Cardiac septum (tissue), 1 donor: ENCODE measurements at regions not wholly inside any gene's neighbourhood (a gene's known extent, or its start where the extent isn't known, plus 50 kb on each side); places are given as distances from the start of the nearest gene placed in this dataset.

Experiments used
- DNase-seq: peaks from one replicate; pipeline ENCODE4 v3.0.0-alpha.2; 2020; ENCODE audit warnings: low spot score
- intact Hi-C: fragments of 100-400 bp; cut with DNase I; formaldehyde crosslinking; loops from one replicate; pipeline ENCODE4 v1.14.0; 2022
- donor health status: DM: no; HTN: no; CAD: no.

- intact Hi-C loops, result no loop called here
- no peak for DNase-seq
Measured at GRCh38 chr21:25115021-25115420, 492.3 kb downstream of the MRPL39 start.

DNA sequence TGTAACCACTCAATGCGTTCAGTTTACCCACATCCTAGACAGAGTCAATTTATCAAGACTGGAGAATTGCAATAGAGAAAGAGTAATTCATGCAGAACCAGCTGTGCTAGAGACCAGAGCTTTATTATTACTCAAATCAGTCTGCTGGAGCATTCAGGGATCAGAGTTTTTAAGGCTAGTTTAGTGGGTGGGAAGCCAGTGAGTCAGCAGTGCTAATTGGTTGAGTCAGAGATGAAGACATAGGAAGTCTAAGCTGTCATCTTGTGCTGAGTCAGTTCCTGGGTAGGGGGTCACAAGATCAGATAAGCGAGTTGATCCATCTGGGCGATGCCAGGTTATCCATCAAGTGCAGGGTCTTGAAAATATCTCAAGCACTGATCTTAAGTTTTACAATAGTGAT, 499.6 kb downstream of the MRPL39 start:
- intact Hi-C loops, result no loop called here
- DNase-seq, result no peak

- DNase-seq, result no peak
- intact Hi-C loops, result no loop called here
Measured at GRCh38 chr21:25103500-25104207, 503.6 kb downstream of the MRPL39 start.

GRCh38 chr21:25097648-25098047, 509.6 kb downstream of the MRPL39 start:
- no peak for DNase-seq
- intact Hi-C loops, result no loop called here

GRCh38 chr21:25094695-25095094, 512.6 kb downstream of the MRPL39 start:
- intact Hi-C loops, result no loop called here
- no peak for DNase-seq

DNA sequence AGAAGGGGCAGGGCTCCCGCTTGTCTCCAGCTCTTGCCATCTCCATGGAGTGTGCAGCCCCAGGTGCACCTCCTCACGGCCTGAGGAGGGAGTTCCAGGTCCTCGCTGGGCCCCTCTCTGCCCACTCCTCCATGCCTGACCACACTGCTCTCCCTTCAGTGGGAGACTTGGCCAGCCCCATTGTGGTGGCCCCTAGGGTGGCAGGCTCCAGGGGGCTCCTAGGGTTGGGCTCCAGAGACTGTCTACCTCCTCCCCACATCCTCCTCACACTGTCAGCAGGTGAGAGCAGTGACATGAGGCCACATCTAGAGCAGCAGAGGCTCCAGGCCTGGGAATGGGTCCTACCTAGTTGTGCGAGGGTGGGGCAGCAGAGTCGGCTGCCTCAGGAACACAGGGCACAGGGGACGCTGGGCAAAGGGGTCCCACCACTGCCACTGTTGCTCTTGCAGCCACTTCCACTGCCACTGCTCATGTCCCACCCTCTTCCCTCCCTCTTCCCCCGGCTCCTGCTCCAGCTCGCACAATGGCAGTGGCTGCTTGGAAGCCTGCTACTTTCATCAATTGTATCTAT, 514.8 kb downstream of the MRPL39 start:
- intact Hi-C loops, result no loop called here
- DNase-seq, result no peak

- intact Hi-C loops, result no loop called here
Measured at GRCh38 chr21:25081096-25081495, 526.2 kb downstream of the MRPL39 start.

GRCh38 chr21:25080661-25081060, 526.6 kb downstream of the MRPL39 start:
- intact Hi-C loops, result no loop called here
- DNase-seq, result no peak

More at GRCh38 chr21:25081096-25081495, 526.2 kb downstream of the MRPL39 start:
- no peak for DNase-seq

DNA sequence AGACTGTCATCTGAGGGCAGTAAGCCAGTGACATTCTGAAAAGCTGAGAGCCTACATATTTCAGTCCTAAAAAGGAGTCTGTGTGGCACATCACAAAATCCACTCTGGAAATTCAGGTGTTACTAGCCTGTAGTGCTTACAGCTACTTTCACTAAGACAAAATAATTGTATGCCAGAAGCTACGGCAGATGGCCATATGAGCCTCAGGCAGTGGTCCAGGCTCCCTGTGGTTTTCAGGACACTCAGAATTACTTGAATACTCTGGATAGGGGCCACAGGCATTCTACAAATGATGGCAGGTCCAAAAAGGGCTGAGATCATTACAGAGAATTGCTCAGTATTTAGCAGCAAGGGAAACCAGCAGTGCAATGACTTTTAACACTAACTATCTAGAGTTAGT, 527.1 kb downstream of the MRPL39 start:
- intact Hi-C loops, result no loop called here

GRCh38 chr21:25079053-25079452, 528.2 kb downstream of the MRPL39 start:
- intact Hi-C loops, result no loop called here
- no peak for DNase-seq

More for the DNA sequence above, 527.1 kb downstream of the MRPL39 start:
- no peak for DNase-seq

- intact Hi-C loops, result no loop called here
- DNase-seq, result no peak
Measured at GRCh38 chr21:25062061-25062460, 545.2 kb downstream of the MRPL39 start.

- intact Hi-C loops, result no loop called here
- no peak for DNase-seq
Measured at GRCh38 chr21:25054689-25055088, 552.6 kb downstream of the MRPL39 start.

DNA sequence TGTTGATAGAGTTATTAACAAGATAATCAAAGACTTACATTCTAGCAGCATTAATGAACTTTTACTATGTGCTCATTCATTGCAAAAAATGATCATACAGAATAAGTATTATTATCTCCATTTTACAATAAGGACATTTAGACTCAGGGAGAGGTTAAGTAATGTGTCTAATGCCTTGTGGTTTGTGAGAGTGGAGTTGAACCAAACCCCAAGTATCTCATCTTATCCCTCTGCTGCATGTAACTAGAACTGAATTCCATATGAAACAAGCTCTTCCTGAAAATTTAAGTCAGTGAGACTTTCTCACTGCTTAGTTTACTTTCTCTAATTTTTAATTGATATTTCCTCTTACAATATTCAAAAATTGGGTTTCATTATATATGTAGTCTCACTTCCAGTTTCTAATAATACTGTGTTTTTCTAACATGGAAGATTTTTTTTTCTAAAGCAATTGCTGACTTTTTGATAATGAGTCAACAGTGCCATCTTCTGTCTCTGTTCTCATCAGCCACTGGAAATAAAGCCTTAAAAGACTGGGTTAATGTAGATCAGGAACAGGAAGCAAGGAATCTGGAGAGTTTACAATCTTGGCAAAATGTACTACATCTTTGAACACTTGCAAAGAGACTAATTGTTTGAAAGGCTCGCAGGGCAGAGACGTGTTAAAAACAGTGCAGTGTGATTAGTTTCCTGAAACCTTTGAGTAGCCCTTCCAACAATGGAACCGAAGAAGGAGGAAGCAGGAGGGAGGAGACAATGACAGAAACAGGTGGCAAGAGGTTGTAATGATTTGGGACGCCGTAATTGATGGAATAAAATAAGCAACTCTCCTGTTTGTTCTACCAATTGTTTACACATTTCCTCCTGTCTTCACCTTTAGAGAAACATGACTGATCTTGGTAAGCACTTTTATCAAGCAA, 567.6 kb downstream of the MRPL39 start:
- no peak for DNase-seq
- intact Hi-C loops, result no loop called here

GRCh38 chr21:25036775-25037174, 570.5 kb downstream of the MRPL39 start:
- no peak for DNase-seq
- intact Hi-C loops, result no loop called here

GRCh38 chr21:25031750-25032149, 575.5 kb downstream of the MRPL39 start:
- DNase-seq, result no peak
- intact Hi-C loops, result no loop called here

DNA sequence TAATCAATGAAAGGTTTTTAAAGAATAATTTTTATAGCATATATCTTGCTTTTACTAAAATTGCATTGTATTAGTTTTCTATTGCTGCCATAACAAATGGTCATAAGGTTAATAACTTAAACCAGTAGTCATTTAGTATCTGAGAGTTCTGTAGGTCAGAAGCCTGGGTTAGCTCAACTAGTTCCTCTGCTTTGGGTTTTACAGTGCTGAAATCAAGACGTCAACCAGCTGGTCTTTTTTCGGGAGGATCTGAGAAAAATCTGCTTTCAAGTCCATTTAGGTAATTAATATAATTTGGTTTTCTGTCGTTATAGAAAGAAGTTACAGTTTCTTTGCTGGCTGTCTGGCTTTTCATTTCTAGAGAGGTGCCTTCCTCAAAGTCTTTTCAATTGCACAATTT, 577.7 kb downstream of the MRPL39 start:
- no peak for DNase-seq
- intact Hi-C loops, result no loop called here

- intact Hi-C loops, result no loop called here
Measured at GRCh38 chr21:25025596-25025995, 581.7 kb downstream of the MRPL39 start.

GRCh38 chr21:25024639-25025038, 582.6 kb downstream of the MRPL39 start:
- DNase-seq, result no peak
- intact Hi-C loops, result no loop called here

More at GRCh38 chr21:25025596-25025995, 581.7 kb downstream of the MRPL39 start:
- DNase-seq, result no peak

GRCh38 chr21:25005388-25005787, 601.9 kb downstream of the MRPL39 start:
- DNase-seq, result no peak
- intact Hi-C loops, result no loop called here

DNA sequence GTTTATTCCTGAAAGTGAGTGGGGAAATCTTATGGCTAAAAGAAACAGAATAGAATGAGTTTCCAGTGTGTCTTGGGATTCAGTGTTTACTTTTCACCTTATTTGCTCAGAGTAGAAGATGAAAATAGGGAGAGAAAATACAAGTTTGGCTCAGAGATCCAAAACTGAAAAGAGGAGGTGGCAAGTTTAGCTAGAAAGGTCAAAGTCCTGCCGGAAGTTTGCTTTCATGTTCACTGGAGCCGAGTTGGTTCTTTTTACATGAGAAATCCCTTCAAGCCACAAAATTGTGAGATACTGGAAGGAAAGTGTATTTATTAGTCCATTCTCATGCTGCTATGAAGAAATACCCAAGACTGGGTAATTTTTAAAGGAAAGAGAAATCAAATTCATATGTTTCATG, 604.6 kb downstream of the MRPL39 start:
- intact Hi-C loops, result no loop called here

GRCh38 chr21:24995216-24995615, 612.1 kb downstream of the MRPL39 start:
- intact Hi-C loops, result no loop called here
- no peak for DNase-seq

More for the DNA sequence above, 604.6 kb downstream of the MRPL39 start:
- DNase-seq, result no peak
